ENCODE measurements at regions not wholly inside any gene's neighbourhood (a gene's known extent, or its start where the extent isn't known, plus 50 kb on each side); places are given as distances from the start of the nearest gene placed in this dataset.

DNA sequence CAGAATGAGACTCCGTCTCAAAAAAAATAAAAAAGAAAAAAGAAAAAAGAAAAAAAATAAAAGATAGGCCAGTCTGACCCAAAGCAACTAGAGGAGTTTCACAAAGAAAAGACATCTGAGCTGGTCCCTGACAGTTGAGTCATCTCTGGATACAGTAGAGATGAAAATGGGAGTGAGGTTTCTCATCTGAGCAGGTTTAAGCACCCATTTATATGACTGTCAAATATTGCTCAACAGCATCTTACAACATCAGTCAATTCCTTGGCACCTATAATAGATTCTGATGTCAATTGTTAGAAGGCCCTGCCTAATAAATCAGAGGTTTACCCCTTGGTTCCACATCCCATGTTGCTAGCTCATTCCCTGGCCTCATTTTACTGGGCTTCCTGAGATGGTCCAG lies 490.5 kb downstream of the MAGEE1 start (continued):
- TF ChIP-seq ZNF532 (CRISPR knock-in tag; IDR thresholded peaks at IDR 0.05; ENCODE audit: borderline replicate concordance), result no peak
- no peak for TF ChIP-seq ATF1 (CRISPR knock-in tag; IDR thresholded peaks at IDR 0.05)
- TF ChIP-seq, protein P1, sequence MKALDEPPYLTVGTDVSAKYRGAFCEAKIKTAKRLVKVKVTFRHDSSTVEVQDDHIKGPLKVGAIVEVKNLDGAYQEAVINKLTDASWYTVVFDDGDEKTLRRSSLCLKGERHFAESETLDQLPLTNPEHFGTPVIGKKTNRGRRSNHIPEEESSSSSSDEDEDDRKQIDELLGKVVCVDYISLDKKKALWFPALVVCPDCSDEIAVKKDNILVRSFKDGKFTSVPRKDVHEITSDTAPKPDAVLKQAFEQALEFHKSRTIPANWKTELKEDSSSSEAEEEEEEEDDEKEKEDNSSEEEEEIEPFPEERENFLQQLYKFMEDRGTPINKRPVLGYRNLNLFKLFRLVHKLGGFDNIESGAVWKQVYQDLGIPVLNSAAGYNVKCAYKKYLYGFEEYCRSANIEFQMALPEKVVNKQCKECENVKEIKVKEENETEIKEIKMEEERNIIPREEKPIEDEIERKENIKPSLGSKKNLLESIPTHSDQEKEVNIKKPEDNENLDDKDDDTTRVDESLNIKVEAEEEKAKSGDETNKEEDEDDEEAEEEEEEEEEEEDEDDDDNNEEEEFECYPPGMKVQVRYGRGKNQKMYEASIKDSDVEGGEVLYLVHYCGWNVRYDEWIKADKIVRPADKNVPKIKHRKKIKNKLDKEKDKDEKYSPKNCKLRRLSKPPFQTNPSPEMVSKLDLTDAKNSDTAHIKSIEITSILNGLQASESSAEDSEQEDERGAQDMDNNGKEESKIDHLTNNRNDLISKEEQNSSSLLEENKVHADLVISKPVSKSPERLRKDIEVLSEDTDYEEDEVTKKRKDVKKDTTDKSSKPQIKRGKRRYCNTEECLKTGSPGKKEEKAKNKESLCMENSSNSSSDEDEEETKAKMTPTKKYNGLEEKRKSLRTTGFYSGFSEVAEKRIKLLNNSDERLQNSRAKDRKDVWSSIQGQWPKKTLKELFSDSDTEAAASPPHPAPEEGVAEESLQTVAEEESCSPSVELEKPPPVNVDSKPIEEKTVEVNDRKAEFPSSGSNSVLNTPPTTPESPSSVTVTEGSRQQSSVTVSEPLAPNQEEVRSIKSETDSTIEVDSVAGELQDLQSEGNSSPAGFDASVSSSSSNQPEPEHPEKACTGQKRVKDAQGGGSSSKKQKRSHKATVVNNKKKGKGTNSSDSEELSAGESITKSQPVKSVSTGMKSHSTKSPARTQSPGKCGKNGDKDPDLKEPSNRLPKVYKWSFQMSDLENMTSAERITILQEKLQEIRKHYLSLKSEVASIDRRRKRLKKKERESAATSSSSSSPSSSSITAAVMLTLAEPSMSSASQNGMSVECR (CRISPR knock-in tag; IDR thresholded peaks at IDR 0.05; ENCODE audit: borderline replicate concordance), result no peak
- TF ChIP-seq HMGA2 (CRISPR knock-in tag; IDR thresholded peaks at IDR 0.05), result no peak
- TF ChIP-seq TP53 (CRISPR knock-in tag; IDR thresholded peaks at IDR 0.05), result no peak
- no peak for TF ChIP-seq NR3C1 (CRISPR knock-in tag; conservative IDR thresholded peaks at IDR 0.05; ENCODE audit: low read depth)
- TF ChIP-seq, protein P2, sequence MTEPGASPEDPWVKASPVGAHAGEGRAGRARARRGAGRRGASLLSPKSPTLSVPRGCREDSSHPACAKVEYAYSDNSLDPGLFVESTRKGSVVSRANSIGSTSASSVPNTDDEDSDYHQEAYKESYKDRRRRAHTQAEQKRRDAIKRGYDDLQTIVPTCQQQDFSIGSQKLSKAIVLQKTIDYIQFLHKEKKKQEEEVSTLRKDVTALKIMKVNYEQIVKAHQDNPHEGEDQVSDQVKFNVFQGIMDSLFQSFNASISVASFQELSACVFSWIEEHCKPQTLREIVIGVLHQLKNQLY (CRISPR knock-in tag; IDR thresholded peaks at IDR 0.05), result no peak
- no peak for TF ChIP-seq FOXK1 (CRISPR knock-in tag; IDR thresholded peaks at IDR 0.05)

DNA sequence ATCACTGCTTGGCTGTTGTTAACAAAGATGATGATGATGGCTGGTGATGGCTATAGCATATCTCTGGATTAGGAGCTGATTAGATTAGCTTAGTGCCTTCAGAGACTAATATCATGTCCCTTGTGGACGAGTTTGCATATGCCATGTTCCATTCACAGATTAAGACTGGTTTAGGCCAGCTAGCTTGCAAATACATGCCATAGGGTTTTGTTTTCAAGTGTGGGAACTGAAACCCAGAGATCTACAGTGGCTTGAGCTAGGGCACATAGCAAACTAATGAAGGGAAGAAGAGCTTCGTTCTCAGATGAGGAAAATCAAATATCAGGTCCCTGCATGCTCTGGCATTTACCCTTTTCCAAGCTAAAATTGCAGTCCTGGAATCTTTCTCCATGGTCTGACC lies 492.3 kb downstream of the MAGEE1 start:
- ChIA-PET CTCF (no interaction called here), POLR2A (no interaction called here)
- ATAC-seq (no peak), DNase-seq (ENCODE audit: low spot score) (no peak)
- Mint-ChIP-seq H3K27me3 (ENCODE audit: low read depth) (no peaks in the 10 kb centered on the region), H3K9me3 (peaks cover 10% of the 10 kb centered on the region), H3K4me3 (no peak overlapping the region), H3K4me1 (peaks cover 6% of the 10 kb centered on the region), H3K36me3 (no peaks in the 10 kb centered on the region; the same call in 1 of the 2 replicates), H3K27ac (no peak overlapping the region)
- TF ChIP-seq ZNF138 (CRISPR knock-in tag; conservative IDR thresholded peaks at IDR 0.05), result no peak
- TF ChIP-seq, protein P3, sequence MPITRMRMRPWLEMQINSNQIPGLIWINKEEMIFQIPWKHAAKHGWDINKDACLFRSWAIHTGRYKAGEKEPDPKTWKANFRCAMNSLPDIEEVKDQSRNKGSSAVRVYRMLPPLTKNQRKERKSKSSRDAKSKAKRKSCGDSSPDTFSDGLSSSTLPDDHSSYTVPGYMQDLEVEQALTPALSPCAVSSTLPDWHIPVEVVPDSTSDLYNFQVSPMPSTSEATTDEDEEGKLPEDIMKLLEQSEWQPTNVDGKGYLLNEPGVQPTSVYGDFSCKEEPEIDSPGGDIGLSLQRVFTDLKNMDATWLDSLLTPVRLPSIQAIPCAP (CRISPR knock-in tag; IDR thresholded peaks at IDR 0.05), result no peak
- TF ChIP-seq MXD4 (CRISPR knock-in tag; IDR thresholded peaks at IDR 0.05; ENCODE audit: borderline replicate concordance), result no peak
- TF ChIP-seq ZNF416 (CRISPR knock-in tag; IDR thresholded peaks at IDR 0.05), result no peak
- TF ChIP-seq, protein P4, sequence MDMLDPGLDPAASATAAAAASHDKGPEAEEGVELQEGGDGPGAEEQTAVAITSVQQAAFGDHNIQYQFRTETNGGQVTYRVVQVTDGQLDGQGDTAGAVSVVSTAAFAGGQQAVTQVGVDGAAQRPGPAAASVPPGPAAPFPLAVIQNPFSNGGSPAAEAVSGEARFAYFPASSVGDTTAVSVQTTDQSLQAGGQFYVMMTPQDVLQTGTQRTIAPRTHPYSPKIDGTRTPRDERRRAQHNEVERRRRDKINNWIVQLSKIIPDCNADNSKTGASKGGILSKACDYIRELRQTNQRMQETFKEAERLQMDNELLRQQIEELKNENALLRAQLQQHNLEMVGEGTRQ (CRISPR knock-in tag; IDR thresholded peaks at IDR 0.05), result no peak
- no peak for TF ChIP-seq SMAD4 (CRISPR knock-in tag; IDR thresholded peaks at IDR 0.05)
- TF ChIP-seq SMAD3 (CRISPR knock-in tag; IDR thresholded peaks at IDR 0.05; ENCODE audit: borderline replicate concordance), result no peak
- TF ChIP-seq PREB (CRISPR knock-in tag; IDR thresholded peaks at IDR 0.05; ENCODE audit: borderline replicate concordance), result no peak
- TF ChIP-seq, protein P5, sequence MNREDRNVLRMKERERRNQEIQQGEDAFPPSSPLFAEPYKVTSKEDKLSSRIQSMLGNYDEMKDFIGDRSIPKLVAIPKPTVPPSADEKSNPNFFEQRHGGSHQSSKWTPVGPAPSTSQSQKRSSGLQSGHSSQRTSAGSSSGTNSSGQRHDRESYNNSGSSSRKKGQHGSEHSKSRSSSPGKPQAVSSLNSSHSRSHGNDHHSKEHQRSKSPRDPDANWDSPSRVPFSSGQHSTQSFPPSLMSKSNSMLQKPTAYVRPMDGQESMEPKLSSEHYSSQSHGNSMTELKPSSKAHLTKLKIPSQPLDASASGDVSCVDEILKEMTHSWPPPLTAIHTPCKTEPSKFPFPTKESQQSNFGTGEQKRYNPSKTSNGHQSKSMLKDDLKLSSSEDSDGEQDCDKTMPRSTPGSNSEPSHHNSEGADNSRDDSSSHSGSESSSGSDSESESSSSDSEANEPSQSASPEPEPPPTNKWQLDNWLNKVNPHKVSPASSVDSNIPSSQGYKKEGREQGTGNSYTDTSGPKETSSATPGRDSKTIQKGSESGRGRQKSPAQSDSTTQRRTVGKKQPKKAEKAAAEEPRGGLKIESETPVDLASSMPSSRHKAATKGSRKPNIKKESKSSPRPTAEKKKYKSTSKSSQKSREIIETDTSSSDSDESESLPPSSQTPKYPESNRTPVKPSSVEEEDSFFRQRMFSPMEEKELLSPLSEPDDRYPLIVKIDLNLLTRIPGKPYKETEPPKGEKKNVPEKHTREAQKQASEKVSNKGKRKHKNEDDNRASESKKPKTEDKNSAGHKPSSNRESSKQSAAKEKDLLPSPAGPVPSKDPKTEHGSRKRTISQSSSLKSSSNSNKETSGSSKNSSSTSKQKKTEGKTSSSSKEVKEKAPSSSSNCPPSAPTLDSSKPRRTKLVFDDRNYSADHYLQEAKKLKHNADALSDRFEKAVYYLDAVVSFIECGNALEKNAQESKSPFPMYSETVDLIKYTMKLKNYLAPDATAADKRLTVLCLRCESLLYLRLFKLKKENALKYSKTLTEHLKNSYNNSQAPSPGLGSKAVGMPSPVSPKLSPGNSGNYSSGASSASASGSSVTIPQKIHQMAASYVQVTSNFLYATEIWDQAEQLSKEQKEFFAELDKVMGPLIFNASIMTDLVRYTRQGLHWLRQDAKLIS (CRISPR knock-in tag; IDR thresholded peaks at IDR 0.05; ENCODE audit: borderline replicate concordance), result no peak
- no peak for TF ChIP-seq ZNF671 (CRISPR knock-in tag; IDR thresholded peaks at IDR 0.05)
- TF ChIP-seq SOX15 (CRISPR knock-in tag; IDR thresholded peaks at IDR 0.05), result no peak
- TF ChIP-seq, protein P6, sequence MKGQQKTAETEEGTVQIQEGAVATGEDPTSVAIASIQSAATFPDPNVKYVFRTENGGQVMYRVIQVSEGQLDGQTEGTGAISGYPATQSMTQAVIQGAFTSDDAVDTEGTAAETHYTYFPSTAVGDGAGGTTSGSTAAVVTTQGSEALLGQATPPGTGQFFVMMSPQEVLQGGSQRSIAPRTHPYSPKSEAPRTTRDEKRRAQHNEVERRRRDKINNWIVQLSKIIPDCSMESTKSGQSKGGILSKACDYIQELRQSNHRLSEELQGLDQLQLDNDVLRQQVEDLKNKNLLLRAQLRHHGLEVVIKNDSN (CRISPR knock-in tag; IDR thresholded peaks at IDR 0.05), result no peak
- TF ChIP-seq NR1H2 (CRISPR knock-in tag; IDR thresholded peaks at IDR 0.05), result no peak

All from WTC11 (cell line).